OCI-LY3 (cell line): ENCODE measurements at regions not wholly inside any gene's neighbourhood (a gene's known extent, or its start where the extent isn't known, plus 50 kb on each side); places are given as distances from the start of the nearest gene placed in this dataset.

ENCODE experiments used
- CTCF ChIP-seq: fragments of 200-600, 300-600 bp; sonication (generic); IDR thresholded peaks from 2 replicates; pipeline ENCODE4 v1.5.1; 2014; ENCODE audit warnings: antibody characterized with exemption, low read length, low read depth
- EZH2phosphoT487 ChIP-seq: fragments of 200-600 bp; shearing (Covaris generic); IDR thresholded peaks from 2 replicates; pipeline ENCODE4 v1.6.1; 2018; ENCODE audit warnings: antibody characterized with exemption, mixed run types, low read depth

DNA sequence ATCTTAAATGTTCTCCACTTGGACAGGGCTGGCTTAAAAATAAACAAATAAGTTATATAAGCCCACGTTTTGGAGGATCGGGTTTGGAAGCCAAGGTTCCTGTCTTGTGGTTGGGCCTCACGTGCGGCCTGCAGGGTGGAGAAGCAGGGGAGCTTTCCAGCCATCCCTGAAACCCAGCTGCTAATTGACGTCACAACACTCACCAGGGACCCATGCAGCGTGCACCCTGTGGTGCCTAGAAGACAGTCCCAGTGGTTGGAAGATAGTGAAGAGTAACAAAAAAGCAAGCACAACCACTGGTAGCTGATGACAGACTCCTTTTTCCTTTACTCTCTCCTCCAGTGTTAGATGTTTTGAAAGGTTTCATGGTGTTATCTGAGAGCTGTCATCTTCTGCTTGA is 142.0 kb upstream of the RBPJ start:
- TF ChIP-seq CTCF: no peak
- no peak for TF ChIP-seq EZH2phosphoT487
